ENCODE measurements at regions not wholly inside any gene's neighbourhood (a gene's known extent, or its start where the extent isn't known, plus 50 kb on each side); places are given as distances from the start of the nearest gene placed in this dataset.

- Histone ChIP-seq H3K4me3 (no peak overlapping the region), H3K9me3 (ENCODE audit: low read depth) (no peaks in the 10 kb centered on the region), H3K27me3 (no peaks in the 10 kb centered on the region), H3K27ac (no peak overlapping the region), H3K36me3 (no peaks in the 10 kb centered on the region), H3K4me1 (ENCODE audit: low read depth) (no peaks in the 10 kb centered on the region)
- TF ChIP-seq, protein P1, sequence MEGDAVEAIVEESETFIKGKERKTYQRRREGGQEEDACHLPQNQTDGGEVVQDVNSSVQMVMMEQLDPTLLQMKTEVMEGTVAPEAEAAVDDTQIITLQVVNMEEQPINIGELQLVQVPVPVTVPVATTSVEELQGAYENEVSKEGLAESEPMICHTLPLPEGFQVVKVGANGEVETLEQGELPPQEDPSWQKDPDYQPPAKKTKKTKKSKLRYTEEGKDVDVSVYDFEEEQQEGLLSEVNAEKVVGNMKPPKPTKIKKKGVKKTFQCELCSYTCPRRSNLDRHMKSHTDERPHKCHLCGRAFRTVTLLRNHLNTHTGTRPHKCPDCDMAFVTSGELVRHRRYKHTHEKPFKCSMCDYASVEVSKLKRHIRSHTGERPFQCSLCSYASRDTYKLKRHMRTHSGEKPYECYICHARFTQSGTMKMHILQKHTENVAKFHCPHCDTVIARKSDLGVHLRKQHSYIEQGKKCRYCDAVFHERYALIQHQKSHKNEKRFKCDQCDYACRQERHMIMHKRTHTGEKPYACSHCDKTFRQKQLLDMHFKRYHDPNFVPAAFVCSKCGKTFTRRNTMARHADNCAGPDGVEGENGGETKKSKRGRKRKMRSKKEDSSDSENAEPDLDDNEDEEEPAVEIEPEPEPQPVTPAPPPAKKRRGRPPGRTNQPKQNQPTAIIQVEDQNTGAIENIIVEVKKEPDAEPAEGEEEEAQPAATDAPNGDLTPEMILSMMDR (IDR thresholded peaks at IDR 0.05; ENCODE audit: low read depth, low read length), result no peak
- DNase-seq (ENCODE audit: low read depth in 1 of 2, low spot score in 1 of 2), result no peak
Measured at GRCh38 chr22:49633010-49633324, 194.7 kb downstream of the BRD1 start.

- Histone ChIP-seq H3K36me3 (no peaks in the 10 kb centered on the region), H3K4me1 (ENCODE audit: low read depth) (no peaks in the 10 kb centered on the region), H3K27ac (no peak overlapping the region), H3K4me3 (peak overlapping the region; percentile 5), H3K9me3 (ENCODE audit: low read depth) (no peaks in the 10 kb centered on the region), H3K27me3 (no peaks in the 10 kb centered on the region)
- TF ChIP-seq, protein P1 (IDR thresholded peaks at IDR 0.05; ENCODE audit: low read depth, low read length), result peak; percentile 81
- DNase-seq (ENCODE audit: low read depth in 1 of 2, low spot score in 1 of 2), result peak; percentile 67 to 83
Measured at GRCh38 chr22:49632199-49633009, 195.3 kb downstream of the BRD1 start.

- no peaks in the 10 kb centered on the region for H3K9me3 ChIP-seq (ENCODE audit: low read depth)
- H3K4me3 ChIP-seq, result no peak overlapping the region
- H3K27ac ChIP-seq, result no peak overlapping the region
- no peaks in the 10 kb centered on the region for H3K4me1 ChIP-seq (ENCODE audit: low read depth)
- no peaks in the 10 kb centered on the region for H3K27me3 ChIP-seq
- no peak for DNase-seq (ENCODE audit: low read depth in 1 of 2, low spot score in 1 of 2)
- TF ChIP-seq, protein P1 (IDR thresholded peaks at IDR 0.05; ENCODE audit: low read depth, low read length), result no peak
- H3K36me3 ChIP-seq, result no peaks in the 10 kb centered on the region
Measured at GRCh38 chr22:49630448-49630946, 197.2 kb downstream of the BRD1 start.

GRCh38 chr22:49629586-49630447, 197.9 kb downstream of the BRD1 start:
- H3K27ac ChIP-seq, result no peak overlapping the region
- no peak overlapping the region for H3K4me3 ChIP-seq
- H3K9me3 ChIP-seq (ENCODE audit: low read depth), result no peaks in the 10 kb centered on the region
- no peaks in the 10 kb centered on the region for H3K27me3 ChIP-seq
- H3K4me1 ChIP-seq (ENCODE audit: low read depth), result no peaks in the 10 kb centered on the region
- TF ChIP-seq, protein P1 (IDR thresholded peaks at IDR 0.05; ENCODE audit: low read depth, low read length), result no peak
- no peaks in the 10 kb centered on the region for H3K36me3 ChIP-seq
- DNase-seq (ENCODE audit: low read depth in 1 of 2, low spot score in 1 of 2), result no peak

DNA sequence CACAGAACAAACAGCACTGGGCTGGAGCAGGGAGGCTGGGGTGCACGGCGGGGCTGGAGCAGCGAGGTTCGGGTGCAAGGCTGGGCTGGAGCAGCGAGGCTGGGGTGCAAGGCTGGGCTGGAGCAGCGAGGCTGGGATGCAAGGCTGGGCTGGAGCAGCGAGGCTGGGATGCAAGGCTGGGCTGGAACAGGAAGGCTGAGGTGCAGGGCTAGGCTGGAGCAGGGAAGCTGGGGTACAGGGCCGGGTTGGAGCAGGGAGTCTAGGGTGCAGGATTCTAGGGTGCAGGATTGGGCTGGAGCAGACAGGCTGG, 198.5 kb downstream of the BRD1 start:
- no peak for DNase-seq (ENCODE audit: low read depth in 1 of 2, low spot score in 1 of 2)
- Histone ChIP-seq H3K27ac (no peak overlapping the region), H3K27me3 (no peaks in the 10 kb centered on the region), H3K4me3 (no peak overlapping the region), H3K4me1 (ENCODE audit: low read depth) (no peaks in the 10 kb centered on the region), H3K9me3 (ENCODE audit: low read depth) (no peaks in the 10 kb centered on the region), H3K36me3 (no peaks in the 10 kb centered on the region)
- TF ChIP-seq, protein P1 (IDR thresholded peaks at IDR 0.05; ENCODE audit: low read depth, low read length), result no peak
